Medulla oblongata (tissue), 1 donor: ENCODE measurements at regions not wholly inside any gene's neighbourhood (a gene's known extent, or its start where the extent isn't known, plus 50 kb on each side); places are given as distances from the start of the nearest gene placed in this dataset.

Experiments used
- DNase-seq: peaks from one replicate; pipeline ENCODE4 v3.0.0-alpha.2; 2015; ENCODE audit errors: extremely low spot score

DNA sequence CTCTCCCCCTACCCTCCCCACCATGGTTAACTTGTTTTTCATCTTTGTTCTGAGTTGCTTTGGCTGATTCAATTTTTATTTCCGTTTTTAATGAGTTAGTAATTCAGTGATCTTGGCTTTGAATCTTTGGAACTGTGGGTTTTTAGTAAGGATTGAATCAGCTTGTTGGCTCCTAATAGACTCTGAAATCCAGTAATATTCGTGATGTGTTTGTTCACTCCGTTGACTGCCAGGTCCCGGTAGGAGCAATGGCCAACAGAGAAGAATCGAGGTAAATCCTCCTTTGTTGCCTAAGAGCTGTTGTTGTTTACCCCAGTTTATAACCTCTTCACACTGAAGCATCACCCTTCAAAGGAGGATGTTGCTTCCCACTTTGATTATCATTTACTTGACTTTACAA lies 92.7 kb downstream of the PCSK1 start:
- no peak for DNase-seq

DNA sequence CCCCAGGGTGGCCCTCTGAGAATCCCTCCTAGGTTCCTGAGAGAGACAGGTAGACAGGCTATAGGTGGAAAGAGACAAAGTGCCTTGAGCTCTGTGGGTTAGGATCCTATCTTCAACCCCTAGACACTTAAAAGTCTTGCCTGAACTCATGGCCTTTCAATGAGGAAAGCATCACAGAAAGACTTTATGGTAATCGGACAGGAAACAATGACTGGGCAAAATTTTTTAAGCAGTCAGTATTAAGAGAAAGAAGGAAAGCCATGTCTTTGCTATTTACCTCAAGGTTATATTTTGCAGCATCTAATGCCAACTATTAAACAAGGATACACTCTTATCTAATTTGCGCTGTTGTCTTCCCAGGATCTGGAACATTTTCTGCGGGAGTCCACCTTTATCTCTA lies 93.2 kb downstream of the PCSK1 start:
- DNase-seq: no peak

- DNase-seq: peak; percentile 51
Observed at GRCh38 chr5:96338624-96339415, 94.2 kb downstream of the PCSK1 start.

DNA sequence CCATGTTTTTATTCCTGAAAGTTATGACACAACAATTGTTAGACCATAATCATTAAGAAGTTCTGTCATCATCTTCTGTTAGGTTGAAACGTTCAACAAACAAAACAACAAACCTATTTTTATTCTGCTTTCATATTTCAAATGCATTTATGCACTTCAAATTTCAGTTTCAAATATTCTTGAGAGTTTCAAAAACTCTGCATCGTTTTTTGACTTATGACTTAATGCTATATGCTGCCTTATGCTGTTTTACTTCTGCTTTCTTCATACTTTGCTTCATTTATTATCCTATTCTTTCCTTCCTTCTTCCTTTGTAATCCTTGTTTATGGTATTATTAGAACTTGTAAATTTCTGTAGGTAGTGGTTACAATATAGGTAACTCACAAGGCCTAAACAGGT lies 95.0 kb downstream of the PCSK1 start:
- DNase-seq: no peak

GRCh38 chr5:96337048-96337781 lies 95.8 kb downstream of the PCSK1 start:
- DNase-seq: no peak

- DNase-seq: peak; percentile 96
Observed at GRCh38 chr5:96336351-96336985, 96.6 kb downstream of the PCSK1 start.

GRCh38 chr5:96335873-96336272 lies 97.2 kb downstream of the PCSK1 start:
- no peak for DNase-seq

GRCh38 chr5:96333391-96333790 lies 99.7 kb downstream of the PCSK1 start:
- no peak for DNase-seq

DNA sequence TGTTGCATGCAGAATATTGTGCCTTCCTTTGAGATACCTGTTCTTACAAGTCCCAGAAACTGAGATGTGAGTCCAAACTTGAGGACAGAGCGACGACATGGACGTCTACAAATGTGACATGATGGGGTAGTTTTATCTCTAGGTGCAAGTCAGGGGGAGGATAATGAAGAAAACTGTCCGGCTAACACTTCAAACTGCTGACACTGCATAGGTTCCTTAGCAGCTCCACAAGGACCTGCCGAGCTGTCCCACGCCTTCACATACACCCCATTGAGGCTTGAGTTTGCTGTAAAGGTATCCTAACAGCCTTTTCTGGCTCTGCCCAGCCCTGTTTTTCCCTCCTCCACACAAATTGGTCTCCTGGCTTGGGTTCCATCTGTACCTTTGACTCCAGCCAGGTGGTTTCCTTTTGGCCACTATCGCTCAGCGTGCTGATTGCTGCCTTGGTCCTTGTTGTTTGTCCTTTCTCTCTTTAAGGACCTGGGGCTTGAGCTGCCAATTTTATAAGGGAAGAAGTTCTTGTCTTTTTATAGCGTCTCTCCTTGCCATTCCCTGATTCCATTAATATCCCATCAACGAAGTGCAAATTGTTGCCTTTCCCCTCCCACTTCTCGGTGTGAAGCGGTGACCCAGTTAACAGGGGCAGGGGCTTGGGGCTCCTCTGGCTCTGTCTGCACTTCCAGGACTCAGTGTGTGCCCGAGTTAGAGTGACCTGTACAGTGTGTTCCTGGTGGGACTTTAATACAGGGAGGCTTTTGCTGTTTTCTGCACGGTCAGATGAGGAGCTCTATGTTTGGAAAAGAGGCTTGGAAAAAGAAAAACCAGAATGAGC lies 100.3 kb downstream of the PCSK1 start:
- DNase-seq: no peak

GRCh38 chr5:96331681-96332361 lies 101.2 kb downstream of the PCSK1 start:
- DNase-seq: no peak

DNA sequence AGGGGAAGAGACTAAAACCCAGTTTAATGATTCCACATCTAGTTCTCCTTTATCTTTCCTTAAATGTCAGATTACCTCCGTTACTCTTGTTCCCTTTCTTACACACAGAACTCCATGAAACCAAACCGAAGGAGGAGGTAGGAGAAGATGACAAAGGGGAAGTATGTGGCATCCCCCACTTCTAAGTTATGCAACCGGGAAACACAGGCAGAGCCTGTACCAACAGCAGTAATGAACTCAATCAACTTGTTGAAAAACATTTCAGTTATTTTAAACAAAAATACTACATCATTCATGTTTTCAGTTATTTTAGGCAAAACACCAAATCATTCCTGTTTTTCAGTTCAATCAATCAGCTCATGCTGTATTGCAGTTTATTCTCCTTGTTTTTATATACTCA lies 101.8 kb downstream of the PCSK1 start:
- peak; percentile 35 for DNase-seq

DNA sequence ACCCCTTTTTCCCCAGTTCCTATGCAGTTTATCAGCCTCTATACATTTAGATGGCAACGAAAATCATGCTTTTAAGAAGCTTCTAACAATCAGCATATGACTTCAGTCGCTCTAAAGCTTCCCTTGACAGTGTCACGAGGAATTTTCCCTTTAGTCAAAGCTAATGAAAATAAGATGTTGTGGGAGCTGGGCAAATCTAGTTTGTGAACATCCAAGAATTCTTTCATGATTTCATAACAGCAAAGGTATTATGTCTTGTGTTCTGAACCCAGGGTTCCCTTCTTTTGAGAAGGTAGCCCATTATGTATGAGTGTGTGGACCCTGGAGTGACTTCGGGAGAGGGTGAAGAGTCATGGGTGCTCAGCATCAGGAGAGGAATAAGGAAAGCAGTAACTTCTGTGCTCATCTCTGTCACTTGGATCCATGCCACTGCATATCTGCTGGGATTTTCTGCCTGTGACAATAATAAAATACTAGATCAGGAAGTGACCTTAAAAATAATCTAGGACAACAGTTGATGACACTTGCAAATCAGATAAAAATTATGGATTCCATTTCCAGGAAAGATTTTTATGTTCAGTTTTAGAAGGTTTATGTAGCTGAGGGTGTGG lies 102.4 kb downstream of the PCSK1 start:
- no peak for DNase-seq

DNA sequence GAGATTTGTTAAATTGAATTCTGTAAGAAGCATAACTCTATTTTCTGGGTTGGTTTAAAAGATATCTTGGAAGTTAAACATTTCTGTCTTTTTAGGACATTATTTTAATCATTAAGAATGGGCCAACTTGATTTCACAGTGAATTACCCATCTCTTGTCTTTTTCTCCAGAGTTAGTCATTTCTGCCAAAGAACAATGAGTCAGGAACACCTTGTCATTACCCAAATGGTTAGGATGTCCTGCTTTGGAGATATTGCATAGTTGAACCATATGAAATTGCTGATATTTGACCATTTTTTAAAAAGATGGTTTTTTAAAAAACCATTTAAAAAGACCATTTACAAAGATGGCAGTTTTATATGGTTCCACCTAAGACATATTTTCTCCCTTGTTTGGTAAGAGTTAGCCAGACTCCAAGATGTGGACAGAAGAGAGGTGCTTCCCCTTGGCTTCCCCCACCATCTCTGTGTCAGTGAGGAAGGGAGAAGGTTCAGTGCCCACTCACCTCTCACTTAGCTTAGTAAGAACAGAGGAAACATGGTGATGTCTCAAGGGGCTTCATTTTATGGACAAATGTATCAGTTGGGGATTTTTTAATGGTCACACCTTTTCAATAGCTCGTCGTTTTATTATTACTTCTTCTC lies 103.0 kb downstream of the PCSK1 start:
- no peak for DNase-seq

- no peak for DNase-seq
Observed at GRCh38 chr5:96329289-96329688, 103.8 kb downstream of the PCSK1 start.

DNA sequence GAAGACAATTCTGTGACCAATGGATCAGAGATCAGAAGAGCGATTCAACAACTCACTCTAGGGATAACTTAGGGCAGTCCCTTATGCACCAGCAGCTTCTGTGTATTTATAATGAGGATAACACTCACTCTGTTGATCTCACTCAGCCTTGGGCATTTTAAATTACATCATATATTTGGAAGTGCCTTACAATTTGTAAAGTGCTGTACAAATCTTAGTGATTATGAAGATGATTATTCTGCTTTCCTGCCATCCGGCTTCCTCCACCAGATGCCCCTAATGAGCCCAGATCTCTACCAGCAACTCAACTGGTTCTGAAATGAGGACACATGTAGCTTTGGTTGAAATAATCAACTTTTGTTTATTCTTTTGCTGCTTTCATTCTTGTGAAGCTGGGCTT lies 105.3 kb downstream of the PCSK1 start:
- no peak for DNase-seq

- DNase-seq: no peak
Observed at GRCh38 chr5:96326902-96327301, 106.1 kb downstream of the PCSK1 start.

DNA sequence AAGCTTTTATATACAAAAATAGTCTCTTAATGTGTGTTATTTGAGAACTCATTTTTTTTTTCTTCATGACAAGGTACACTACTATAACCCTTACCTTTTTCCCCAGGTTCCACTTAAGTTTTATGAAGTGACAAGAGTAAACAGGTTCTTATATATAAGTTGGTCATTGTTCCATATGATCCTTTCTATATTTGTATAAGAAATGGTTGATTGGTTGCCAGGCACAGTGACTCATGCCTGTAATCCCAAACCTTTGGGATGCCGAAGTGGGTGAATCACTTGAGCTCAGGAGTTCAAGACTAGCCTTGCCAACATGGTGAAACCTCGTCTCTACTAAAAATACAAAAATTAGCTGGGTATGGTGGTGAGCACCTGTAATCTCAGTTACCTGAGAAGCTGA lies 108.3 kb downstream of the PCSK1 start:
- DNase-seq: no peak

DNA sequence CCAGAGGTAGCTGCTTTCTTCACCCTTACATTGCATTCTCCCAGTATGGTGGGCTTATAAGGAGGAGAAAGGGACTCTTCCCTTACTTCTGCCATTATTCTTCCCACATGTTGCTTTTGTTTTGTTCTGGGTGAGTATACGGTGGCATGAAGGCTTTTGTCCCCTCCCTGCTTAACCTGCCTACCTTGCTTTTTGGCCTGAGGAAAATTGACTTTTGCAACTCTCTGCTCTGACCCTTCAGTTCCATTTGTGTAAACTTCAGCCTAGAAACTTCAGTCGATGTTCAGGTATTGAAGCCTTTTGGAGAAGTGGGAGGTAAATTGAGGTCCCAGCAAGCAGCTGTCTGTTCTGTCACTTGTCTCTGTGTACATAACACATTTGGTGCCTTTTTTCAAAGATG lies 110.2 kb downstream of the PCSK1 start:
- no peak for DNase-seq

GRCh38 chr5:96322217-96322616 lies 110.8 kb downstream of the PCSK1 start:
- DNase-seq: no peak

GRCh38 chr5:96321345-96321744 lies 111.7 kb downstream of the PCSK1 start:
- no peak for DNase-seq
